Osteoblast (primary cell): ENCODE measurements at regions not wholly inside any gene's neighbourhood (a gene's known extent, or its start where the extent isn't known, plus 50 kb on each side); places are given as distances from the start of the nearest gene placed in this dataset.
A peak's percentile ranks its signal among the peaks of the same experiment; 100 is the strongest.

Source experiments
- DNase-seq: peaks from one replicate; pipeline ENCODE4 v3.0.0; 2011; ENCODE audit warnings: low spot score, mixed read lengths; ENCODE audit not compliant: insufficient read length; ENCODE audit errors: missing footprints
- H2AFZ ChIP-seq: 2 replicates; pipeline ENCODE4 v1.6.0; 2011; ENCODE audit warnings: mild to moderate bottlenecking, low read length
- H3K27ac ChIP-seq: 2 replicates; pipeline ENCODE4 v1.5.1; 2011; ENCODE audit warnings: mild to moderate bottlenecking, low read depth, low read length, moderate library complexity
- H3K27me3 ChIP-seq: 2 replicates; pipeline ENCODE4 v1.6.0; 2012; ENCODE audit warnings: mild to moderate bottlenecking, control low read depth, inconsistent platforms, low read length, moderate library complexity; ENCODE audit not compliant: insufficient read depth
- H3K36me3 ChIP-seq: 2 replicates; pipeline ENCODE4 v1.5.1; 2011; ENCODE audit warnings: mild to moderate bottlenecking, low read length, control low read depth, moderate library complexity; ENCODE audit not compliant: insufficient read depth
- H3K4me1 ChIP-seq: 2 replicates; pipeline ENCODE4 v1.5.1; 2011; ENCODE audit warnings: mild to moderate bottlenecking, low read length, control low read depth, moderate library complexity; ENCODE audit not compliant: insufficient read depth
- H3K4me2 ChIP-seq: 2 replicates; pipeline ENCODE4 v1.6.0; 2011; ENCODE audit warnings: mild to moderate bottlenecking, low read length; ENCODE audit not compliant: insufficient read depth
- H3K4me3 ChIP-seq: fragments of 200-600 bp; sonication (generic); 3 replicates; pipeline ENCODE4 v1.5.1; 2012; ENCODE audit warnings: mild to moderate bottlenecking, low read length, inconsistent platforms; ENCODE audit not compliant: insufficient read depth
- H3K79me2 ChIP-seq: 2 replicates; pipeline ENCODE4 v1.6.0; 2012; ENCODE audit warnings: mild to moderate bottlenecking, low read length, control low read depth, inconsistent platforms; ENCODE audit not compliant: insufficient read depth
- H3K9me3 ChIP-seq: 2 replicates; pipeline ENCODE4 v1.5.1; 2011; ENCODE audit warnings: low read depth, low read length, control low read depth
- H4K20me1 ChIP-seq: 2 replicates; pipeline ENCODE4 v1.6.0; 2012; ENCODE audit warnings: mild to moderate bottlenecking, low read length, control low read depth; ENCODE audit not compliant: insufficient read depth
- CTCF ChIP-seq: IDR thresholded peaks from 2 replicates; pipeline ENCODE4 v1.5.1; 2011; ENCODE audit warnings: mild to moderate bottlenecking, low read depth, low read length, moderate library complexity; ENCODE audit errors: extremely low read depth

- H3K27ac ChIP-seq, result no peak overlapping the region
- H3K4me2 ChIP-seq, result no peak overlapping the region
- no peak overlapping the region for H3K4me3 ChIP-seq
- TF ChIP-seq CTCF, result no peak
- no peak overlapping the region for H2AFZ ChIP-seq
- H3K27me3 ChIP-seq, result no peaks in the 10 kb centered on the region
- H3K9me3 ChIP-seq, result no peaks in the 10 kb centered on the region
- H3K36me3 ChIP-seq, result no peaks in the 10 kb centered on the region
- no peak for DNase-seq
- no peaks in the 10 kb centered on the region for H3K4me1 ChIP-seq
- H4K20me1 ChIP-seq, result no peaks in the 10 kb centered on the region
- H3K79me2 ChIP-seq, result no peaks in the 10 kb centered on the region
These were observed 131.2 kb downstream of the CBLN2 start for GRCh38 chr18:72412927-72413326.

DNA sequence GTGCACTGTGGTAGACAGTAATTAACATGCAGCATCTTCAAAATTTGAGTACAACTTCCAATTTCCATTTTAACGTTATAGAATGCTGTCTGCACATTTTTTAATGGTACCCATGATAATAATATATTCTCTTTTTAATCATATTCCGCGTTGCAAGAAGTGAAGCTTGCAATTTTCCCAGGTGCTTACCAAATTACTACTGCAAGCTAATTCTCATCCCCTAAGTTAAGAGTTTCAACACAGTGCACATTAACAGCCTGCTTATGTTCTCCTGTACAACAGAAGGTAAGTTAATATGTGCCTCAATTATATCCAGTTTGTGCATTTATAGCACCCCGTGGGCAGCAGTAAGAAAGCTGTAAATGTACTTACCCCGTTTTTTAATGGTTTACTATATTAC, 132.9 kb downstream of the CBLN2 start:
- Histone ChIP-seq H3K79me2 (no peaks in the 10 kb centered on the region), H2AFZ (no peak overlapping the region), H3K4me1 (no peaks in the 10 kb centered on the region), H3K9me3 (no peaks in the 10 kb centered on the region), H3K4me2 (no peak overlapping the region), H3K27ac (no peak overlapping the region), H3K36me3 (no peaks in the 10 kb centered on the region), H4K20me1 (no peaks in the 10 kb centered on the region), H3K27me3 (no peaks in the 10 kb centered on the region), H3K4me3 (no peak overlapping the region)
- no peak for DNase-seq
- TF ChIP-seq CTCF, result no peak

GRCh38 chr18:72410399-72410798, 133.7 kb downstream of the CBLN2 start:
- Histone ChIP-seq H2AFZ (no peak overlapping the region), H3K36me3 (no peaks in the 10 kb centered on the region)

GRCh38 chr18:72409903-72410302, 134.2 kb downstream of the CBLN2 start:
- Histone ChIP-seq H3K79me2 (no peaks in the 10 kb centered on the region), H3K36me3 (no peaks in the 10 kb centered on the region), H3K4me1 (no peaks in the 10 kb centered on the region), H3K9me3 (no peaks in the 10 kb centered on the region), H4K20me1 (no peaks in the 10 kb centered on the region), H3K4me3 (no peak overlapping the region), H3K27ac (no peak overlapping the region), H2AFZ (no peak overlapping the region), H3K4me2 (no peak overlapping the region), H3K27me3 (no peaks in the 10 kb centered on the region)
- peak; percentile 29 for DNase-seq
- TF ChIP-seq CTCF, result no peak

More at GRCh38 chr18:72410399-72410798, 133.7 kb downstream of the CBLN2 start:
- no peak overlapping the region for H3K4me2 ChIP-seq
- no peaks in the 10 kb centered on the region for H3K27me3 ChIP-seq
- no peak for DNase-seq
- no peaks in the 10 kb centered on the region for H3K9me3 ChIP-seq
- no peaks in the 10 kb centered on the region for H4K20me1 ChIP-seq
- H3K79me2 ChIP-seq, result no peaks in the 10 kb centered on the region
- H3K27ac ChIP-seq, result no peak overlapping the region
- no peaks in the 10 kb centered on the region for H3K4me1 ChIP-seq
- no peak for TF ChIP-seq CTCF
- no peak overlapping the region for H3K4me3 ChIP-seq
